IMR-90 (cell line): ENCODE measurements at regions not wholly inside any gene's neighbourhood (a gene's known extent, or its start where the extent isn't known, plus 50 kb on each side); places are given as distances from the start of the nearest gene placed in this dataset.

Experiments used
- ATAC-seq: fragments of 200-7000 bp; cut with Tn5 transposase; 2 replicates; pipeline ENCODE4 v1.9.1; 2020; ENCODE audit warnings: low read depth, mild to moderate bottlenecking, moderate library complexity
- BruUV-seq: library from RNA; stranded (reverse); fragments of 400-500 nt; replicated peaks from 2 replicates; lab custom pipeline; 2021; lab: Mats Ljungman, UMichigan
- CTCF ChIA-PET: fragments of 300-600 bp; formaldehyde crosslinking; extraction: SDS; loops from one replicate; lab custom pipeline; 2021; ENCODE audit warnings: antibody characterized with exemption; lab: Yijun Ruan, JAX
- POLR2A ChIA-PET: fragments of 300-600 bp; sonication (Branson Sonifier 250); formaldehyde crosslinking; loops from one replicate; lab custom pipeline; 2022; ENCODE audit warnings: antibody characterized with exemption; ENCODE audit not compliant: unreplicated experiment; lab: Charles Lee
- DNase-seq: peaks from one replicate; pipeline ENCODE4 v3.0.0; 2013
- H2AFZ ChIP-seq: replicated peaks from 2 replicates; pipeline ENCODE3; 2013; ENCODE audit warnings: low read length, mild to moderate bottlenecking; ENCODE audit not compliant: poor library complexity
- H2AK5ac ChIP-seq: 2 replicates; pipeline ENCODE4 v1.6.1; 2013; ENCODE audit warnings: low read depth, low read length, inconsistent platforms
- H2AK9ac ChIP-seq: replicated peaks from 2 replicates; pipeline ENCODE3; 2013; ENCODE audit warnings: mild to moderate bottlenecking, low read depth, low read length, moderate library complexity; ENCODE audit not compliant: poor library complexity
- H2BK120ac ChIP-seq: 2 replicates; pipeline ENCODE4 v1.6.1; 2013; ENCODE audit warnings: low read depth, low read length, inconsistent platforms
- H2BK15ac ChIP-seq: 3 replicates; pipeline ENCODE4 v1.6.1; 2013; ENCODE audit warnings: low read depth, low read length, inconsistent platforms
- H2BK20ac ChIP-seq: 2 replicates; pipeline ENCODE4 v1.6.1; 2013; ENCODE audit warnings: low read depth, mild to moderate bottlenecking, inconsistent platforms, low read length, moderate library complexity
- H2BK5ac ChIP-seq: 2 replicates; pipeline ENCODE4 v1.6.1; 2013; ENCODE audit warnings: mild to moderate bottlenecking, low read depth, low read length, inconsistent platforms; ENCODE audit not compliant: poor library complexity, severe bottlenecking
- H3K14ac ChIP-seq: replicated peaks from 2 replicates; pipeline ENCODE4 v1.6.1; 2013; ENCODE audit warnings: low read depth, low read length, inconsistent platforms
- H3K18ac ChIP-seq: 2 replicates; pipeline ENCODE4 v1.6.1; 2013; ENCODE audit warnings: low read depth, low read length, control low read depth
- H3K23ac ChIP-seq: 2 replicates; pipeline ENCODE4 v1.6.1; 2013; ENCODE audit warnings: low read depth, low read length, inconsistent platforms
- H3K27ac ChIP-seq: 2 replicates; pipeline ENCODE4 v1.5.1; 2013; ENCODE audit warnings: mild to moderate bottlenecking, control low read depth, low read length; ENCODE audit not compliant: insufficient read depth
- H3K27me3 ChIP-seq: 2 replicates; pipeline ENCODE4 v1.6.1; 2013; ENCODE audit warnings: low read length; ENCODE audit not compliant: control insufficient read depth, insufficient read depth
- H3K36me3 ChIP-seq: 2 replicates; pipeline ENCODE4 v1.6.1; 2013; ENCODE audit warnings: low read length, mixed read lengths; ENCODE audit not compliant: control insufficient read depth, insufficient read depth
- H3K4ac ChIP-seq: 2 replicates; pipeline ENCODE4 v1.6.1; 2013; ENCODE audit warnings: low read depth, low read length, inconsistent platforms
- H3K4me1 ChIP-seq: 2 replicates; pipeline ENCODE4 v1.6.1; 2013; ENCODE audit warnings: low read length, mixed read lengths; ENCODE audit not compliant: control insufficient read depth, insufficient read depth
- H3K4me2 ChIP-seq: 2 replicates; pipeline ENCODE4 v1.6.1; 2013; ENCODE audit warnings: low read depth, mild to moderate bottlenecking, control low read depth, low read length, moderate library complexity
- H3K4me3 ChIP-seq: 2 replicates; pipeline ENCODE4 v1.5.1; 2013; ENCODE audit warnings: low read depth, mild to moderate bottlenecking, control low read depth, low read length, moderate library complexity; ENCODE audit not compliant: insufficient read depth
- H3K56ac ChIP-seq: 2 replicates; pipeline ENCODE4 v1.6.1; 2013; ENCODE audit warnings: low read length, inconsistent platforms; ENCODE audit not compliant: insufficient read depth; ENCODE audit errors: extremely low read depth
- H3K79me1 ChIP-seq, 2 experiments: 2 replicates each; pipeline ENCODE4 v1.6.1; 2013; ENCODE audit warnings: low read length in 2 of 2, inconsistent platforms in 1 of 2, low read depth in 1 of 2
- H3K9ac ChIP-seq: 2 replicates; pipeline ENCODE4 v1.6.1; 2013; ENCODE audit warnings: low read depth, low read length, control low read depth
- H3K9me1 ChIP-seq: 2 replicates; pipeline ENCODE4 v1.6.1; 2013; ENCODE audit warnings: low read length, inconsistent platforms; ENCODE audit not compliant: insufficient read depth
- H3K9me3 ChIP-seq: 2 replicates; pipeline ENCODE4 v1.6.1; 2013; ENCODE audit warnings: low read length; ENCODE audit not compliant: control insufficient read depth, insufficient read depth
- H4K20me1 ChIP-seq: 2 replicates; pipeline ENCODE4 v1.6.1; 2013; ENCODE audit warnings: low read length, inconsistent platforms; ENCODE audit not compliant: insufficient read depth
- H4K5ac ChIP-seq: 2 replicates; pipeline ENCODE4 v1.6.1; 2013; ENCODE audit warnings: mild to moderate bottlenecking, low read depth, low read length, control low read depth
- H4K8ac ChIP-seq, 2 experiments: 2 replicates each; pipeline ENCODE4 v1.6.1; 2013; ENCODE audit warnings: low read depth in 2 of 2, low read length in 2 of 2, control low read depth in 1 of 2, inconsistent platforms in 1 of 2
- H4K91ac ChIP-seq: 2 replicates; pipeline ENCODE4 v1.6.1; 2013; ENCODE audit warnings: low read depth, low read length, inconsistent platforms; ENCODE audit not compliant: insufficient read depth
- BHLHE40 ChIP-seq: fragments of 150-350 bp; IDR thresholded peaks from 2 replicates; pipeline ENCODE4 v1.6.1; 2016; ENCODE audit warnings: mild to moderate bottlenecking, low read depth, low read length
- CEBPB ChIP-seq: IDR thresholded peaks from 2 replicates; pipeline ENCODE4 v1.6.1; 2012; ENCODE audit warnings: low read depth, low read length, improper control_type of control experiment
- CHD1 ChIP-seq: IDR thresholded peaks from 2 replicates; pipeline ENCODE4 v1.6.1; 2012; ENCODE audit warnings: low read depth, low read length, improper control_type of control experiment
- CTCF ChIP-seq: conservative IDR thresholded peaks from 2 replicates; pipeline ENCODE4 v1.5.1; 2012; ENCODE audit warnings: mild to moderate bottlenecking, low read depth, low read length, improper control_type of control experiment
- FOS ChIP-seq: fragments of 150-350 bp; IDR thresholded peaks from 2 replicates; pipeline ENCODE4 v1.6.1; 2016; ENCODE audit warnings: low read depth, low read length
- MAFK ChIP-seq: IDR thresholded peaks from 2 replicates; pipeline ENCODE4 v1.6.1; 2012; ENCODE audit warnings: low read depth, low read length, improper control_type of control experiment
- MAZ ChIP-seq: IDR thresholded peaks from 2 replicates; pipeline ENCODE4 v1.6.1; 2012; ENCODE audit warnings: low read depth, mild to moderate bottlenecking, low read length, improper control_type of control experiment, moderate library complexity, borderline replicate concordance
- MXI1 ChIP-seq: IDR thresholded peaks from 2 replicates; pipeline ENCODE4 v1.6.1; 2012; ENCODE audit warnings: low read depth, mild to moderate bottlenecking, low read length, moderate library complexity, borderline replicate concordance
- NFE2L2 ChIP-seq: fragments of 150-350 bp; IDR thresholded peaks from 2 replicates; pipeline ENCODE4 v1.6.1; 2016; ENCODE audit warnings: low read depth, mild to moderate bottlenecking, low read length
- POLR2A ChIP-seq: IDR thresholded peaks from 2 replicates; pipeline ENCODE4 v1.6.1; 2012; ENCODE audit warnings: mild to moderate bottlenecking, low read depth, low read length
- RAD21 ChIP-seq: IDR thresholded peaks from 2 replicates; pipeline ENCODE4 v1.6.1; 2012; ENCODE audit warnings: low read length, improper control_type of control experiment
- RCOR1 ChIP-seq: IDR thresholded peaks from 2 replicates; pipeline ENCODE4 v1.6.1; 2012; ENCODE audit warnings: mild to moderate bottlenecking, low read length, improper control_type of control experiment; ENCODE audit not compliant: insufficient replicate concordance
- RFX5 ChIP-seq: IDR thresholded peaks from 2 replicates; pipeline ENCODE4 v1.8.0; 2012; ENCODE audit warnings: low read depth, mild to moderate bottlenecking, low read length, moderate library complexity
- SMC3 ChIP-seq: fragments of 150-350 bp; IDR thresholded peaks from 2 replicates; pipeline ENCODE4 v1.6.1; 2016; ENCODE audit warnings: low read depth, mild to moderate bottlenecking, antibody characterized with exemption, low read length, moderate library complexity
- USF2 ChIP-seq: fragments of 150-350 bp; IDR thresholded peaks from 2 replicates; pipeline ENCODE4 v1.6.1; 2017; ENCODE audit warnings: mild to moderate bottlenecking, antibody characterized with exemption, low read length, low read depth
- WGBS, 2 experiments: methylation state at CpG; one replicate each; pipeline versions ENCODE4 v1.1.5 to v1.1.7; 2013; ENCODE audit warnings: missing lambda C conversion rate in 2 of 2; ENCODE audit not compliant: insufficient read length in 1 of 2; ENCODE audit errors: extremely low coverage in 2 of 2; 5-methylcytosine and 5-hydroxymethylcytosine counted together
- dilution Hi-C: fragments of 300-500 bp; cut with HindIII; formaldehyde crosslinking; loops from one replicate; pipeline ENCODE4 v1.14.3; 2018; ENCODE audit warnings: low sequenced_read_pairs; ENCODE audit not compliant: unreplicated experiment
- in situ Hi-C: fragments of 300-500 bp; cut with MboI; formaldehyde crosslinking; loops from 3 replicates; pipeline ENCODE4 v1.14.3; 2019; ENCODE audit warnings: low sequenced_read_pairs, inconsistent platforms, mixed read lengths
- intact Hi-C: fragments of 100-400 bp; cut with micrococcal nuclease; formaldehyde crosslinking; loops from 2 replicates; pipeline ENCODE4 v1.10.0; 2022
- TF ChIP-seq, protein P1 (sequence below): fragments of 150-350 bp; IDR thresholded peaks from 2 replicates; pipeline ENCODE4 v1.6.1; 2016; ENCODE audit warnings: low read depth, mild to moderate bottlenecking, low read length, moderate library complexity, borderline replicate concordance

DNA sequence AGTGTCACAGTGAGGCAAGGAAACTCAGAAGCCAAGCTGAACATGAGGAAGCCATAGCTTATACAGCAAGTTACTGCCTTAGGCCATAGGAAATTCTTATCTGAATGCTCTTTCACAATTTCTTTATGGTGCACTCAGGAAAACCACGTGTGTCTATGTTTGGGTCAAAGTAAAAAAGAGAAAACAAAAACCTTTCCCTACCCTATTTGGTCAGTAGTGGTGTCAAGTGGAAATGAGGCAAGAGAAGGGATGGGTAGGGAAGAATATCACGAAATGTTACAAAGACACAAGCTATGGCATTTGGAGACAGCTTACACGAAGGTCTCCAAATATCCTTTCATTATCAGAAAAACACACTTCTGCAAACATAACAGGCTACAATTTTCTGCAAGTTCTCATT is 83.4 kb upstream of the INPP4B start:
- Histone ChIP-seq H3K4me1 (no peaks in the 10 kb centered on the region), H4K20me1 (no peaks in the 10 kb centered on the region), H3K4me3 (no peak overlapping the region), H3K14ac (no peak overlapping the region), H2AK9ac (no peak overlapping the region), H2BK15ac (no peak overlapping the region), H3K18ac (no peak overlapping the region), H3K56ac (no peak overlapping the region), H2BK5ac (no peak overlapping the region), H3K9me3 (no peaks in the 10 kb centered on the region), H2AFZ (no peak overlapping the region), H3K79me1 (no peaks in the 10 kb centered on the region), H4K8ac (no peak overlapping the region), H3K4ac (no peak overlapping the region), H2BK120ac (no peak overlapping the region), H2AK5ac (no peak overlapping the region), H3K9me1 (no peaks in the 10 kb centered on the region), H3K36me3 (no peaks in the 10 kb centered on the region), H3K4me2 (no peak overlapping the region), H4K5ac (no peak overlapping the region), H3K27ac (no peak overlapping the region), H3K27me3 (no peaks in the 10 kb centered on the region), H2BK20ac (no peak overlapping the region), H4K91ac (no peak overlapping the region), H3K9ac (no peak overlapping the region), H3K23ac (no peak overlapping the region)
- no peak for DNase-seq
- POLR2A ChIA-PET, result no interaction called here
- dilution Hi-C loops (no loop called here), intact Hi-C loops (loop anchor here (10.0 kb wide), 1 partner anchor 155 kb away; no protein-coding TSS in a partner anchor), in situ Hi-C loops (no loop called here)
- CTCF ChIA-PET, result no interaction called here
- ATAC-seq, result no peak
- BruUV-seq, result no TSS peak
- WGBS, 2 experiments, result no CpG with 5 or more reads among the region's 3 CpGs
- no peak for TF ChIP-seq BHLHE40
- no peak for TF ChIP-seq CEBPB
- TF ChIP-seq SMC3, result no peak
- no peak for TF ChIP-seq RAD21
- TF ChIP-seq MXI1, result no peak
- TF ChIP-seq, protein P1, sequence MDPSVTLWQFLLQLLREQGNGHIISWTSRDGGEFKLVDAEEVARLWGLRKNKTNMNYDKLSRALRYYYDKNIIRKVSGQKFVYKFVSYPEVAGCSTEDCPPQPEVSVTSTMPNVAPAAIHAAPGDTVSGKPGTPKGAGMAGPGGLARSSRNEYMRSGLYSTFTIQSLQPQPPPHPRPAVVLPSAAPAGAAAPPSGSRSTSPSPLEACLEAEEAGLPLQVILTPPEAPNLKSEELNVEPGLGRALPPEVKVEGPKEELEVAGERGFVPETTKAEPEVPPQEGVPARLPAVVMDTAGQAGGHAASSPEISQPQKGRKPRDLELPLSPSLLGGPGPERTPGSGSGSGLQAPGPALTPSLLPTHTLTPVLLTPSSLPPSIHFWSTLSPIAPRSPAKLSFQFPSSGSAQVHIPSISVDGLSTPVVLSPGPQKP, result no peak
- TF ChIP-seq RCOR1, result no peak
- TF ChIP-seq MAFK, result no peak
- no peak for TF ChIP-seq NFE2L2
- no peak for TF ChIP-seq CTCF
- TF ChIP-seq POLR2A, result no peak
- TF ChIP-seq USF2, result no peak
- TF ChIP-seq RFX5, result no peak
- no peak for TF ChIP-seq MAZ
- TF ChIP-seq CHD1, result no peak
- no peak for TF ChIP-seq FOS
